H1 (cell line): ENCODE measurements at regions not wholly inside any gene's neighbourhood (a gene's known extent, or its start where the extent isn't known, plus 50 kb on each side); places are given as distances from the start of the nearest gene placed in this dataset.

Experiments
- CTCF ChIA-PET: fragments of 300-600 bp; sonication (Branson Sonifier 250); formaldehyde crosslinking; loops from one replicate; lab custom pipeline; 2021; ENCODE audit not compliant: partially characterized antibody; lab: Charles Lee
- POLR2A ChIA-PET: fragments of 300-600 bp; sonication (Branson Sonifier 250); formaldehyde crosslinking; loops from one replicate; lab custom pipeline; 2021; ENCODE audit warnings: inconsistent platforms; ENCODE audit not compliant: partially characterized antibody; lab: Charles Lee
- DNase-seq, 2 experiments: peaks; one replicate each; pipeline versions ENCODE4 v3.0.0 to v3.0.0-alpha.2; 2010 to 2022; ENCODE audit warnings: low spot score in 2 of 2, low read depth in 1 of 2, mixed read lengths in 1 of 2
- FAIRE-seq: peaks from 2 replicates; lab custom pipeline; 2011; peaks lifted over from hg19 to GRCh38; lab: Jason Lieb, UNC
- H2AFZ ChIP-seq: 2 replicates; pipeline ENCODE4 v1.8.1; 2012; ENCODE audit warnings: low read length, inconsistent platforms
- H2AK5ac ChIP-seq: 2 replicates; pipeline ENCODE4 v1.6.1; 2013; ENCODE audit warnings: low read depth, low read length
- H2BK120ac ChIP-seq: replicated peaks from 2 replicates; pipeline ENCODE3; 2013; ENCODE audit warnings: low read depth, low read length, inconsistent platforms
- H2BK12ac ChIP-seq: 2 replicates; pipeline ENCODE4 v1.6.1; 2013; ENCODE audit warnings: low read depth, low read length
- H2BK15ac ChIP-seq: 2 replicates; pipeline ENCODE4 v1.6.1; 2013; ENCODE audit warnings: low read length
- H2BK20ac ChIP-seq: 2 replicates; pipeline ENCODE4 v1.6.1; 2013; ENCODE audit warnings: low read length
- H2BK5ac ChIP-seq: 2 replicates; pipeline ENCODE4 v1.6.1; 2013; ENCODE audit warnings: low read depth, low read length
- H3K14ac ChIP-seq: 2 replicates; pipeline ENCODE4 v1.6.1; 2013; ENCODE audit warnings: inconsistent platforms; ENCODE audit not compliant: insufficient read length
- H3K18ac ChIP-seq: 2 replicates; pipeline ENCODE4 v1.6.1; 2013; ENCODE audit warnings: low read length; ENCODE audit errors: extremely low read depth
- H3K23ac ChIP-seq: 2 replicates; pipeline ENCODE4 v1.6.1; 2013; ENCODE audit warnings: inconsistent platforms; ENCODE audit not compliant: insufficient read length
- H3K23me2 ChIP-seq: 2 replicates; pipeline ENCODE4 v1.6.1; 2013; ENCODE audit warnings: low read depth, low read length
- H3K27ac ChIP-seq: 2 replicates; pipeline ENCODE4 v1.6.1; 2011; ENCODE audit warnings: low read depth, low read length, inconsistent platforms
- H3K27me3 ChIP-seq, 4 experiments: replicated peaks in 1 of 4; 1 replicate in 1 of 4; 2 replicates in 3 of 4; pipeline versions ENCODE4 v1.6.1 to v1.8.1; 2011 to 2013; ENCODE audit warnings: low read length in 3 of 4, mild to moderate bottlenecking in 3 of 4, inconsistent platforms in 2 of 4, mixed read lengths in 2 of 4, moderate library complexity in 1 of 4; ENCODE audit not compliant: control insufficient read depth in 3 of 4, insufficient read depth in 3 of 4; ENCODE audit errors: extremely low read depth in 1 of 4
- H3K36me3 ChIP-seq, 4 experiments: 2 replicates each; pipeline versions ENCODE4 v1.6.1 to v1.8.1; 2011 to 2013; ENCODE audit warnings: mild to moderate bottlenecking in 4 of 4, low read length in 3 of 4, moderate library complexity in 2 of 4, control low read depth in 1 of 4, inconsistent platforms in 1 of 4; ENCODE audit not compliant: insufficient read depth in 4 of 4, control insufficient read depth in 2 of 4
- H3K4ac ChIP-seq: replicated peaks from 2 replicates; pipeline ENCODE3; 2013; ENCODE audit warnings: low read length, low read depth, mixed read lengths, inconsistent platforms; ENCODE audit not compliant: insufficient read length
- H3K4me1 ChIP-seq, 4 experiments: replicated peaks in 1 of 4; 1 replicate in 1 of 4; 2 replicates in 3 of 4; pipeline versions ENCODE4 v1.6.1 to v1.8.1; 2011 to 2013; ENCODE audit warnings: low read length in 3 of 4, inconsistent platforms in 2 of 4, mixed read lengths in 1 of 4; ENCODE audit not compliant: insufficient read depth in 4 of 4, control insufficient read depth in 3 of 4
- H3K4me2 ChIP-seq, 2 experiments: 2 replicates each; pipeline versions ENCODE4 v1.6.1 to v1.8.1; 2011 to 2013; ENCODE audit warnings: low read depth in 2 of 2, low read length in 2 of 2, control low read depth in 1 of 2, inconsistent platforms in 1 of 2, mild to moderate bottlenecking in 1 of 2; ENCODE audit not compliant: insufficient read depth in 1 of 2
- H3K4me3 ChIP-seq, 4 experiments: fragments of 200-600, 300-600 bp in 1 of 4; sonication (generic), shearing (Covaris generic), sonication (Bioruptor Twin) in 1 of 4; 2 replicates each; pipeline versions ENCODE4 v1.5.1 to v1.8.1; 2011 to 2016; ENCODE audit warnings: low read length in 4 of 4, low read depth in 3 of 4, control low read depth in 2 of 4, inconsistent platforms in 2 of 4, mild to moderate bottlenecking in 2 of 4, mixed read lengths in 1 of 4, moderate library complexity in 1 of 4; ENCODE audit not compliant: insufficient read depth in 2 of 4; ENCODE audit errors: extremely low read depth in 1 of 4
- H3K56ac ChIP-seq: replicated peaks from 2 replicates; pipeline ENCODE3; 2013; ENCODE audit warnings: low read depth, mild to moderate bottlenecking, mixed read lengths, low read length, inconsistent platforms; ENCODE audit not compliant: insufficient read length
- H3K79me1 ChIP-seq: 2 replicates; pipeline ENCODE4 v1.6.1; 2013; ENCODE audit warnings: low read depth, low read length, control low read depth
- H3K79me2 ChIP-seq, 2 experiments: 2 replicates each; pipeline versions ENCODE4 v1.6.1 to v1.8.1; 2012 to 2013; ENCODE audit warnings: low read length in 2 of 2, mild to moderate bottlenecking in 2 of 2, inconsistent platforms in 1 of 2; ENCODE audit not compliant: insufficient read depth in 2 of 2, control insufficient read depth in 1 of 2
- H3K9ac ChIP-seq, 4 experiments: replicated peaks in 1 of 4; 1 replicate in 1 of 4; 2 replicates in 3 of 4; pipeline versions ENCODE4 v1.6.1 to v1.8.1; 2011 to 2013; ENCODE audit warnings: low read depth in 3 of 4, low read length in 3 of 4, control low read depth in 2 of 4, mild to moderate bottlenecking in 2 of 4, moderate library complexity in 2 of 4, inconsistent platforms in 1 of 4; ENCODE audit errors: extremely low read depth in 1 of 4
- H3K9me3 ChIP-seq, 2 experiments: 2 replicates each; pipeline versions ENCODE4 v1.6.1 to v1.8.1; 2012 to 2013; ENCODE audit warnings: mild to moderate bottlenecking in 2 of 2, moderate library complexity in 2 of 2, control low read depth in 1 of 2, inconsistent platforms in 1 of 2, low read depth in 1 of 2, low read length in 1 of 2, mixed read lengths in 1 of 2; ENCODE audit not compliant: insufficient read depth in 2 of 2
- H4K20me1 ChIP-seq, 2 experiments: replicated peaks in 1 of 2; 2 replicates each; pipeline versions ENCODE3 to v1.8.1; 2011 to 2013; ENCODE audit warnings: inconsistent platforms in 2 of 2, low read length in 2 of 2, mild to moderate bottlenecking in 1 of 2; ENCODE audit not compliant: insufficient read depth in 2 of 2, control insufficient read depth in 1 of 2
- H4K5ac ChIP-seq: 2 replicates; pipeline ENCODE4 v1.6.1; 2013; ENCODE audit warnings: low read length, low read depth, mixed read lengths, inconsistent platforms; ENCODE audit not compliant: insufficient read length
- H4K8ac ChIP-seq: 2 replicates; pipeline ENCODE4 v1.8.0; 2013; ENCODE audit warnings: mild to moderate bottlenecking, moderate library complexity, low read length, inconsistent platforms; ENCODE audit not compliant: insufficient read depth; ENCODE audit errors: extremely low read depth
- H4K91ac ChIP-seq: replicated peaks from 2 replicates; pipeline ENCODE3; 2013; ENCODE audit warnings: low read length, mixed read lengths, inconsistent platforms; ENCODE audit not compliant: insufficient read length
- GTF2F1 ChIP-seq: IDR thresholded peaks from 2 replicates; pipeline ENCODE4 v1.6.1; 2012; ENCODE audit warnings: low read depth, low read length, improper control_type of control experiment, borderline replicate concordance
- SAP30 ChIP-seq: fragments of 300-600 bp; sonication (generic); IDR thresholded peaks from 2 replicates; pipeline ENCODE4 v1.7.1; 2012; ENCODE audit warnings: low read length, moderate library complexity, mild to moderate bottlenecking, inconsistent platforms; ENCODE audit not compliant: insufficient read depth, insufficient replicate concordance
- WGBS, 2 experiments: shearing (Covaris generic) in 1 of 2; methylation state at CpG; one replicate each; pipeline versions ENCODE4 v1.1.6 to v1.1.7; 2013 to 2015; ENCODE audit warnings: low lambda C conversion rate in 2 of 2, mixed read lengths in 2 of 2, inconsistent platforms in 1 of 2, low coverage in 1 of 2, missing lambda C conversion rate in 1 of 2; ENCODE audit not compliant: insufficient replicate concordance in 2 of 2, insufficient coverage in 1 of 2, insufficient read length in 1 of 2; ENCODE audit errors: extremely low coverage in 1 of 2, missing lambda C conversion rate in 1 of 2; 5-methylcytosine and 5-hydroxymethylcytosine counted together

DNA sequence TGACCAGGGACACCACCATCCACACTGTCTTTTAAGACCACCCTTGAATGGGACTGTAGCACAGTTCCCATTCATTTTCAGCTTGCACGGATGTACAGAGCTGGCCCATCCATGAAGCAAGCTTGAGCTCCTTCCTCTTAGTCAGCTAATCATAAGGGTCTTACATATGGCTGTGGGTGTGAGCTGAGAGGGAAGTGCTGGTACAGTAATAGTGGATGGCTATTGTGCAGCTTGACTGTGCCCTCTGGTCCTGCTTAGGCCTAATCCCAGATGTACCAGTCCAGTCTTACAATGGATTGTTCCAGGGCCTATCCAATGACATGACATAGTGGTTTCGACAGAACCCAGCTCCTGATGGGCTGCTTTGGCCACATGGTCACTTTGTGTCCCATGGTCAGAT, 96.9 kb upstream of the ZNF438 start:
- POLR2A ChIA-PET: no interaction called here
- H2BK5ac ChIP-seq: peak overlapping the region; percentile 1; the same call in 1 of the 2 replicates
- no peak overlapping the region for H3K27ac ChIP-seq
- no peak overlapping the region for H2AFZ ChIP-seq
- H3K79me2 ChIP-seq: no peaks in the 10 kb centered on the region
- no peak overlapping the region for H2BK120ac ChIP-seq
- no peak overlapping the region for H4K8ac ChIP-seq
- peaks cover 0 to 7% (median 5%) of the 10 kb centered on the region in 4 experiments; a peak in 4 of 7 replicates for H3K4me1 ChIP-seq
- DNase-seq (peak in 1 of 2 experiments; percentile 11), FAIRE-seq (no peak)
- no peak overlapping the region for H3K4me3 ChIP-seq
- peak overlapping the region; percentile 8 for H3K4ac ChIP-seq
- peak overlapping the region; percentile 8 for H4K91ac ChIP-seq
- no peaks in the 10 kb centered on the region; a peak in 1 of 8 replicates for H3K36me3 ChIP-seq
- no peaks in the 10 kb centered on the region for H3K23me2 ChIP-seq
- no peaks in the 10 kb centered on the region for H4K20me1 ChIP-seq
- H3K79me1 ChIP-seq: no peaks in the 10 kb centered on the region
- 0 out of 2 replicates have a peak overlapping the region, but pooled peaks have one; percentile 6 for H2BK20ac ChIP-seq
- no peak overlapping the region for H3K4me2 ChIP-seq
- H3K9ac ChIP-seq: no peak overlapping the region
- no peak overlapping the region for H4K5ac ChIP-seq
- WGBS, 2 experiments: 91% methylated on average over 2 of the region's 2 CpGs; no CpG with 5 or more reads in 1 of the 2 experiments
- H3K18ac ChIP-seq: no peak overlapping the region
- no peaks in the 10 kb centered on the region for H3K9me3 ChIP-seq
- CTCF ChIA-PET: no interaction called here
- no peak overlapping the region for H2BK15ac ChIP-seq
- no peak overlapping the region for H3K14ac ChIP-seq
- H3K56ac ChIP-seq: no peak overlapping the region
- H2BK12ac ChIP-seq: 0 out of 2 replicates have a peak overlapping the region, but pooled peaks have one; percentile 21
- no peak overlapping the region for H2AK5ac ChIP-seq
- H3K27me3 ChIP-seq: peaks cover 0 to 10% (median 1%) of the 10 kb centered on the region in 4 experiments; a peak in 2 of 7 replicates
- no peak overlapping the region for H3K23ac ChIP-seq
- TF ChIP-seq GTF2F1 (no peak), SAP30 (no peak)
